SK-N-SH treated with all-trans-retinoic acid at 6 μM for 48 hours (cell line): ENCODE measurements at regions not wholly inside any gene's neighbourhood (a gene's known extent, or its start where the extent isn't known, plus 50 kb on each side); places are given as distances from the start of the nearest gene placed in this dataset.

Experiments
- ATAC-seq: fragments of 200-7000 bp; cut with Tn5 transposase; 3 replicates; pipeline ENCODE4 v1.9.1; 2020; ENCODE audit warnings: mild to moderate bottlenecking, moderate library complexity
- ARNTL ChIP-seq: fragments of 450-650 bp; formaldehyde crosslinking; IDR thresholded peaks from 2 replicates; pipeline ENCODE4 v1.5.0; 2020; ENCODE audit warnings: low read depth, mild to moderate bottlenecking, moderate library complexity, borderline replicate concordance
- BACH2 ChIP-seq: fragments of 250-450 bp; sonication (Bioruptor Pico); IDR thresholded peaks from 2 replicates; pipeline ENCODE4 v1.9.0; 2021; ENCODE audit warnings: mild to moderate bottlenecking, borderline replicate concordance
- CSDC2 ChIP-seq: fragments of 250-450 bp; sonication (Bioruptor Pico); IDR thresholded peaks from 2 replicates; pipeline ENCODE4 v1.5.0; 2020; ENCODE audit warnings: mild to moderate bottlenecking, moderate library complexity
- ESRRG ChIP-seq: fragments of 250-450 bp; sonication (Bioruptor Pico); IDR thresholded peaks from 2 replicates; pipeline ENCODE4 v1.6.1; 2021; ENCODE audit warnings: mild to moderate bottlenecking
- GLIS3 ChIP-seq: fragments of 250-450 bp; sonication (Bioruptor Pico); IDR thresholded peaks from 2 replicates; pipeline ENCODE4 v1.5.0; 2020; ENCODE audit warnings: mild to moderate bottlenecking, moderate library complexity
- ISL1 ChIP-seq: fragments of 250-450 bp; sonication (Bioruptor Pico); IDR thresholded peaks from 2 replicates; pipeline ENCODE4 v2.1.2; 2022; ENCODE audit warnings: mild to moderate bottlenecking, moderate library complexity
- OSR1 ChIP-seq: fragments of 250-450 bp; sonication (Bioruptor Pico); IDR thresholded peaks from 2 replicates; pipeline ENCODE4 v1.8.0; 2022; ENCODE audit warnings: moderate library complexity, mild to moderate bottlenecking, inconsistent platforms
- PPARA ChIP-seq: fragments of 250-450 bp; sonication (Bioruptor Pico); IDR thresholded peaks from 2 replicates; pipeline ENCODE4 v1.5.0; 2020; ENCODE audit warnings: mild to moderate bottlenecking, borderline replicate concordance
- RARB ChIP-seq: fragments of 250-450 bp; sonication (Bioruptor Pico); IDR thresholded peaks from 2 replicates; pipeline ENCODE4 v1.8.0; 2021; ENCODE audit warnings: mild to moderate bottlenecking, moderate library complexity
- SNAI2 ChIP-seq: fragments of 250-450 bp; sonication (Bioruptor Pico); IDR thresholded peaks from 2 replicates; pipeline ENCODE4 v1.5.0; 2020; ENCODE audit warnings: mild to moderate bottlenecking, moderate library complexity
- TCF4 ChIP-seq: fragments of 250-450 bp; sonication (Bioruptor Pico); IDR thresholded peaks from 2 replicates; pipeline ENCODE4 v1.8.0; 2021; ENCODE audit warnings: mild to moderate bottlenecking, moderate library complexity, borderline replicate concordance
- TOX ChIP-seq: fragments of 250-450 bp; sonication (Bioruptor Pico); IDR thresholded peaks from 2 replicates; pipeline ENCODE4 v1.8.0; 2021; ENCODE audit warnings: mild to moderate bottlenecking, moderate library complexity, borderline replicate concordance
- TSHZ2 ChIP-seq: fragments of 250-450 bp; sonication (Bioruptor Pico); IDR thresholded peaks from 2 replicates; pipeline ENCODE4 v1.5.0; 2020; ENCODE audit warnings: mild to moderate bottlenecking, moderate library complexity
- ZC3H10 ChIP-seq: fragments of 250-450 bp; sonication (Bioruptor Pico); IDR thresholded peaks from 2 replicates; pipeline ENCODE4 v1.5.1; 2021; ENCODE audit warnings: mild to moderate bottlenecking, moderate library complexity
- ZFP3 ChIP-seq: fragments of 250-450 bp; sonication (Bioruptor Pico); IDR thresholded peaks from 2 replicates; pipeline ENCODE4 v1.5.0; 2020; ENCODE audit warnings: mild to moderate bottlenecking, moderate library complexity
- ZFP30 ChIP-seq: fragments of 450-650 bp; formaldehyde crosslinking; IDR thresholded peaks from 2 replicates; pipeline ENCODE4 v1.5.0; 2022; ENCODE audit warnings: mild to moderate bottlenecking, moderate library complexity
- ZNF565 ChIP-seq: fragments of 450-650 bp; formaldehyde crosslinking; conservative IDR thresholded peaks from 2 replicates; pipeline ENCODE4 v1.5.0; 2020; ENCODE audit warnings: low read depth, mild to moderate bottlenecking, moderate library complexity
- ZNF8 ChIP-seq: fragments of 450-650 bp; formaldehyde crosslinking; IDR thresholded peaks from 2 replicates; pipeline ENCODE4 v1.5.0; 2020; ENCODE audit warnings: mild to moderate bottlenecking, moderate library complexity
- TF ChIP-seq, protein P1 (sequence below): fragments of 250-450 bp; sonication (Bioruptor Pico); IDR thresholded peaks from 2 replicates; pipeline ENCODE4 v1.8.0; 2021; ENCODE audit warnings: low read depth, mild to moderate bottlenecking, moderate library complexity, borderline replicate concordance
- TF ChIP-seq, protein P2 (sequence below): fragments of 250-450 bp; sonication (Bioruptor Pico); IDR thresholded peaks from 2 replicates; pipeline ENCODE4 v1.5.1; 2021; ENCODE audit warnings: mild to moderate bottlenecking, moderate library complexity
- TF ChIP-seq, protein P3 (sequence below): fragments of 250-450 bp; sonication (Bioruptor Pico); IDR thresholded peaks from 2 replicates; pipeline ENCODE4 v1.8.0; 2020; ENCODE audit warnings: mild to moderate bottlenecking, moderate library complexity, borderline replicate concordance

- ATAC-seq: no peak
- TF ChIP-seq CSDC2 (CRISPR knock-in tag): no peak
- TF ChIP-seq PPARA (CRISPR knock-in tag): no peak
- no peak for TF ChIP-seq TSHZ2 (CRISPR knock-in tag)
- no peak for TF ChIP-seq ZFP3 (CRISPR knock-in tag)
- no peak for TF ChIP-seq TOX (CRISPR knock-in tag)
Observed at GRCh38 chr1:4931486-4931885, 277.1 kb downstream of the AJAP1 start.

- TF ChIP-seq ZNF565: no peak
- TF ChIP-seq BACH2 (CRISPR knock-in tag): no peak
- no peak for TF ChIP-seq ZC3H10 (CRISPR knock-in tag)
- TF ChIP-seq, protein P1, sequence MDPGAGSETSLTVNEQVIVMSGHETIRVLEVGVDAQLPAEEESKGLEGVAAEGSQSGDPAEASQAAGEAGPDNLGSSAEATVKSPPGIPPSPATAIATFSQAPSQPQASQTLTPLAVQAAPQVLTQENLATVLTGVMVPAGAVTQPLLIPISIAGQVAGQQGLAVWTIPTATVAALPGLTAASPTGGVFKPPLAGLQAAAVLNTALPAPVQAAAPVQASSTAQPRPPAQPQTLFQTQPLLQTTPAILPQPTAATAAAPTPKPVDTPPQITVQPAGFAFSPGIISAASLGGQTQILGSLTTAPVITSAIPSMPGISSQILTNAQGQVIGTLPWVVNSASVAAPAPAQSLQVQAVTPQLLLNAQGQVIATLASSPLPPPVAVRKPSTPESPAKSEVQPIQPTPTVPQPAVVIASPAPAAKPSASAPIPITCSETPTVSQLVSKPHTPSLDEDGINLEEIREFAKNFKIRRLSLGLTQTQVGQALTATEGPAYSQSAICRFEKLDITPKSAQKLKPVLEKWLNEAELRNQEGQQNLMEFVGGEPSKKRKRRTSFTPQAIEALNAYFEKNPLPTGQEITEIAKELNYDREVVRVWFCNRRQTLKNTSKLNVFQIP (CRISPR knock-in tag): no peak
- TF ChIP-seq ARNTL: no peak
- no peak for TF ChIP-seq OSR1
- no peak for TF ChIP-seq GLIS3 (CRISPR knock-in tag)
- no peak for TF ChIP-seq TSHZ2 (CRISPR knock-in tag)
- no peak for TF ChIP-seq ZNF8 (CRISPR knock-in tag)
- TF ChIP-seq, protein P2, sequence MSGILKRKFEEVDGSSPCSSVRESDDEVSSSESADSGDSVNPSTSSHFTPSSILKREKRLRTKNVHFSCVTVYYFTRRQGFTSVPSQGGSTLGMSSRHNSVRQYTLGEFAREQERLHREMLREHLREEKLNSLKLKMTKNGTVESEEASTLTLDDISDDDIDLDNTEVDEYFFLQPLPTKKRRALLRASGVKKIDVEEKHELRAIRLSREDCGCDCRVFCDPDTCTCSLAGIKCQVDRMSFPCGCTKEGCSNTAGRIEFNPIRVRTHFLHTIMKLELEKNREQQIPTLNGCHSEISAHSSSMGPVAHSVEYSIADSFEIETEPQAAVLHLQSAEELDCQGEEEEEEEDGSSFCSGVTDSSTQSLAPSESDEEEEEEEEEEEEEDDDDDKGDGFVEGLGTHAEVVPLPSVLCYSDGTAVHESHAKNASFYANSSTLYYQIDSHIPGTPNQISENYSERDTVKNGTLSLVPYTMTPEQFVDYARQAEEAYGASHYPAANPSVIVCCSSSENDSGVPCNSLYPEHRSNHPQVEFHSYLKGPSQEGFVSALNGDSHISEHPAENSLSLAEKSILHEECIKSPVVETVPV: no peak
- TF ChIP-seq ISL1 (CRISPR knock-in tag): no peak
- no peak for TF ChIP-seq ZFP30
- TF ChIP-seq RARB (CRISPR knock-in tag): no peak
- no peak for TF ChIP-seq CSDC2 (CRISPR knock-in tag)
- no peak for TF ChIP-seq TCF4 (CRISPR knock-in tag)
- TF ChIP-seq PPARA (CRISPR knock-in tag): no peak
- TF ChIP-seq ESRRG (CRISPR knock-in tag): no peak
- TF ChIP-seq, protein P3, sequence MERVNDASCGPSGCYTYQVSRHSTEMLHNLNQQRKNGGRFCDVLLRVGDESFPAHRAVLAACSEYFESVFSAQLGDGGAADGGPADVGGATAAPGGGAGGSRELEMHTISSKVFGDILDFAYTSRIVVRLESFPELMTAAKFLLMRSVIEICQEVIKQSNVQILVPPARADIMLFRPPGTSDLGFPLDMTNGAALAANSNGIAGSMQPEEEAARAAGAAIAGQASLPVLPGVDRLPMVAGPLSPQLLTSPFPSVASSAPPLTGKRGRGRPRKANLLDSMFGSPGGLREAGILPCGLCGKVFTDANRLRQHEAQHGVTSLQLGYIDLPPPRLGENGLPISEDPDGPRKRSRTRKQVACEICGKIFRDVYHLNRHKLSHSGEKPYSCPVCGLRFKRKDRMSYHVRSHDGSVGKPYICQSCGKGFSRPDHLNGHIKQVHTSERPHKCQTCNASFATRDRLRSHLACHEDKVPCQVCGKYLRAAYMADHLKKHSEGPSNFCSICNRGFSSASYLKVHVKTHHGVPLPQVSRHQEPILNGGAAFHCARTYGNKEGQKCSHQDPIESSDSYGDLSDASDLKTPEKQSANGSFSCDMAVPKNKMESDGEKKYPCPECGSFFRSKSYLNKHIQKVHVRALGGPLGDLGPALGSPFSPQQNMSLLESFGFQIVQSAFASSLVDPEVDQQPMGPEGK (CRISPR knock-in tag): no peak
- TF ChIP-seq SNAI2 (CRISPR knock-in tag): no peak
- ATAC-seq: no peak
Observed at GRCh38 chr1:4928186-4928585, 273.8 kb downstream of the AJAP1 start.

- TF ChIP-seq ZC3H10 (CRISPR knock-in tag) (no peak), TOX (CRISPR knock-in tag) (no peak), OSR1 (no peak), GLIS3 (CRISPR knock-in tag) (no peak), ARNTL (no peak), ZFP3 (CRISPR knock-in tag) (no peak), BACH2 (CRISPR knock-in tag) (no peak), CSDC2 (CRISPR knock-in tag) (no peak), TSHZ2 (CRISPR knock-in tag) (no peak), ZFP30 (no peak), SNAI2 (CRISPR knock-in tag) (no peak)
- ATAC-seq: no peak
Observed at GRCh38 chr1:4924356-4924755, 269.9 kb downstream of the AJAP1 start.
